C4-2B (cell line): ENCODE measurements at regions not wholly inside any gene's neighbourhood (a gene's known extent, or its start where the extent isn't known, plus 50 kb on each side); places are given as distances from the start of the nearest gene placed in this dataset.
A peak's percentile ranks its signal among the peaks of the same experiment; 100 is the strongest.

ENCODE experiments used
- CTCF ChIP-seq: fragments of 450-650 bp; conservative IDR thresholded peaks from 2 replicates; pipeline ENCODE4 v1.5.1; 2017; ENCODE audit warnings: mild to moderate bottlenecking
- ZFX ChIP-seq: fragments of 450-650 bp; IDR thresholded peaks from 2 replicates; pipeline ENCODE4 v1.6.1; 2017

GRCh38 chr17:5706577-5707210, 122.4 kb upstream of the NLRP1 start:
- TF ChIP-seq CTCF = peak; percentile 88
- no peak for TF ChIP-seq ZFX
